ENCODE measurements at regions not wholly inside any gene's neighbourhood (a gene's known extent, or its start where the extent isn't known, plus 50 kb on each side); places are given as distances from the start of the nearest gene placed in this dataset.

DNA sequence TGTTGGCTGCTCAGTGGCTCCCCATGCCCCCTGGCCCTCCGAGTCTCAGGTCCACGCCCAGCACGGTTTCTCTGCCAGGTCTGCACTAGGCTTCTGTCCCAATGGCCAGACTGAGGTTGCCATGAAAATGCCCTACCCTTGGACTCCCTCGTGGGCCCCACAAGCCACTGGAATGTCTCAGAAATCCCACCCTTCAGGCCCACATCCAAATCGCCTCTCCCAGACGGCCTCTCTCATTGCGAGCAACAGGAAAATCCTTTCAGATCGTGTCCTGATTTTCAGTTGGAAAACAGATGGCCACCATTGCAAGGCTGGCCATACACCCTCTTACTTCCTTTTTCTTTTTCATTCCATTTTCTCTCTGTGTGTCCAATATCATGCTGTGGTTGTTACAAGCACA lies 77.3 kb downstream of the IRF2BPL start:
- no peak for ATAC-seq
- no peak for DNase-seq (ENCODE audit: missing footprints)
- intact Hi-C loops (cut with DNase I): no loop called here

DNA sequence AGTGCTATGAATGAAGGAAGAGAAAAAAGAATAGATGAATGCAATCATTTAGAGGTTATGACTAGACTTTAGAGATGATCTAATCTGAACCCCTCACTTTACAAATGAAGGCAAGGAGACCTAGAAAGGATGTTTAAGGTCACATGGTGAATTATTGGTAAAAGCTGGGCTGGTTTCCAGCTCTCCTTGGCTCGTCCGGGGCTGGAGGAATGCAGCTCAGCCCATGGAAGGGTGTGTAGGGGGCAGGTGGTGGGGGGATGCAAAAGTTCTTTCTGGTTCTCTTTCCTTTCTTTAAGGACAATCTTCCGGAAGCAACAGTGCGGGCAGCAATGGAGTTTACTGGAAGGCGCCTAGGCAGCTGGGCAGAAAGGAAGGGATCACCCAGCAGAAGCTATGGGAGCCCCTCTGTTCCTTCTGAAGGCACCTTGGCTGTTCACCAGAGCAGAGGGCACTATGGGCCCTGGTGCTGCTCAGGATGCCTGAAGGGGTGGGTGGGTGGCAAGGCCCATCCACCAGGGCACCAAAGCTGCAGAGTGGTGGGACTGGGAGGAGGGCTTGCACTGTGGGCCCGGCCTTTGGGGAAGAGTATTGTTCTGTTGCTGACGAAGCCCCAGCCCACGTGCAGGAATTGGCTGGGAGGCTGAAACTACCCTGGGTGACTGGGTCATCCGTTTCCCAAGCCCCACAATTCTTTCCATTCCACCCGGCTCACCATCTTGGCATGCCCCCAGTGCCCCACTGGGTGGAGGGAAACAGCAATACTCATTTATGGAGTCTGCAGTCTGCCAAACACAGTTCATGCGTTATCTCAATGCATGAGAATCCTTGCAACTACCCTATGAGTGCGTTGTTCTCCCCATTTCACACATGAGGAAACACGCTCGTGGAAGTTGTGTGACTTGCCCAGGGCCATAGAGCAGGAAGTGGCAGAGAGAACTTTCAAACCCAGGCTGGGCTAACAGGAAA lies 78.2 kb downstream of the IRF2BPL start:
- intact Hi-C loops (cut with DNase I): no loop called here
- ATAC-seq (no peak), DNase-seq (ENCODE audit: missing footprints) (no peak)

DNA sequence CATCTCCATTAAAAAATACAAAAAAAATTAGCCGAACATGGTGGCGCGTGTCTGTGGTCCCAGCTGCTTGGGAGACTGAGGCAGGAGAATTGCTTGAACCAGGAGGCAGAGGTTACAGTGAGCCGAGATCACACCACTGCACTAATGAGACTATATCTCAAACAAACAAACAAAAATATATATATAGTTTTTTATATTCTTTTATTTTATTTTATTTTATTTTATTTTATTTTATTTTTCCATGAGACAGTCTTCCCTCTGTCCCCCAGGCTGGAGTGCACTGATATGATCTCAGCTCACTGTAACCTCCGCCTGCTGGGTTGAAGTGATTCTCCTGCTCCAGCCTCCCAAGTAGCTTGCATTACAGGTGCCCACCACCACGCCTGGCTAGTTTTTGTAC lies 79.5 kb downstream of the IRF2BPL start:
- no peak for DNase-seq (ENCODE audit: missing footprints)
- intact Hi-C loops (cut with DNase I): no loop called here
- ATAC-seq: no peak

GRCh38 chr14:76948213-76948947 lies 80.1 kb downstream of the IRF2BPL start:
- intact Hi-C loops (cut with DNase I): no loop called here
- ATAC-seq: no peak
- no peak for DNase-seq (ENCODE audit: missing footprints)

GRCh38 chr14:76947838-76948184 lies 80.7 kb downstream of the IRF2BPL start:
- DNase-seq (ENCODE audit: missing footprints) (no peak), ATAC-seq (no peak)
- intact Hi-C loops (cut with DNase I): loop anchor here (2.0 kb wide), 1 partner anchor 35 kb away; no protein-coding TSS in a partner anchor

DNA sequence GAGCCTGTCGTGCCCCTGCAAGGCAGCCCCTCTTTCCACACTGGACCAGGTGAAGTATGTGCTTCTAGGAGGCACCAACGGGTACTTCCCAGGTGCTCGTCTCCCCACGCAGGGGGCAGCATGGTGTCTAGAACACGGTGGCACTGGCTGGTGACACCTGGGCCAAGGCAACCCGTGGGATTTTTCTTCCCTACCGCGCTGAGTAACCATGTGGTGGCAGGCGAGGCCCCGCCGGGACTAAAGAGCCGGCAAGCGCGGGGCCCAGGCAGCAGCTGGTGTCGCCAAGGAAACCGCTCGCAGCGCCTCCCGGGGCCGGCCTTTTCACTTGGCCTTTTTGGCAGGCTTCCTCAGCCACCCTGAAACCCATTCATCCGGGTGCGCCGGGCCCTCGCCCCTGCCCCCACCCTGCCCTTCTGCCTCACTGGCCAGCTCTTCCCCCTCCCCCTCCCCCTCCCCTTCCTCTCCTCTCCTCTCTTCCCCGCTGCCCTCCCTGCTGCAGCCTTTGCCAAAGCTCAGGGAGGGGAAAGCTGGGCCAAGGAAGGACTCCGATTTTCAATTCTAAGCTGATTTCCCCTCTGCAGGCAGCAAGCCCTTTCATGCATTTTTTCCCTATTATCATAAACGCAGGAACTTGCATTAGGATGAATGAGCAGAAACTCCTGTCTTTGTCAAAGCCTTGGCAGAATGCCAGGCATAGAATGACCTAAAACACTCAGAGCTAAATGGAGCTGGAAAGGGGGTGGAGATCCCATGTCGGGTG lies 81.2 kb downstream of the IRF2BPL start:
- ATAC-seq (peak; percentile 94), DNase-seq (ENCODE audit: missing footprints) (peak; percentile 94)
- intact Hi-C loops (cut with DNase I): loop anchor here (2.0 kb wide), 1 partner anchor 34 kb away; no protein-coding TSS in a partner anchor

DNA sequence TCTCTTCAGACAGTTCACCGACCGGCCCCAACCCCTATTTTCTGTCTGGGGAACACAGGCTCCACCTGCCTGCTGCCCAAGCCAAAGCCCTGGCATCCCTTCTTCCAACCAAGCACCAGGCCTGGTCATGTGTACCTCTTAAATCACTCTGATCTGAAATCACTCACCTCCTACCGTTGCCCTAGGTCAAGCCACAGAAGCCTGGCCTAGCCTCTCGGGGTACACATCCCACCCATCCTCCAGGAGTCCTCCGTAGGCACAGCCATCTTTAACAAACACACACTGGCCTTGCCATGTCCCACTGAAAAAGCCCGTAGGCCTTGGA lies 81.8 kb downstream of the IRF2BPL start:
- ATAC-seq (peak; percentile 3), DNase-seq (ENCODE audit: missing footprints) (no peak)
- intact Hi-C loops (cut with DNase I): loop anchor here (2.0 kb wide), 1 partner anchor 34 kb away; no protein-coding TSS in a partner anchor

DNA sequence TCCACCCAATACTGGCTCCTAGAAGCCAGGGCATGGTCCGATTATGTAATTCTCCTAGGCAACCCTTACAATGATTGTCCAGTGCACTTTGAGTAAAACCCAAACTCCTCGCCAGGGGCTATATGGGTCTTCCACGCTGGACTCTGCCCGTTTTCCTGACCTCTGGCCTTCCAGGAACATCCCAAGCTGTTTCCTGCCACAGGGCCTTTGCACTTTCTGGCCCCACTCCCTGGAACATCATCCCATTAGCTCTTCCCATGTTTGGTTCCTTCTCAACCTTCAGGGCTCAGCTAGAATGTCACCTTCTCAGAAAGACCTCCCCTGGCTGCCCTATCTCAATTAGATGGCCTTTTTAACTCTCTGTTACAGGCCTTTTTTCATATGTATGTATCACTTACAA lies 85.4 kb downstream of the IRF2BPL start:
- DNase-seq (ENCODE audit: missing footprints): no peak
- no peak for ATAC-seq
- intact Hi-C loops (cut with DNase I): no loop called here

DNA sequence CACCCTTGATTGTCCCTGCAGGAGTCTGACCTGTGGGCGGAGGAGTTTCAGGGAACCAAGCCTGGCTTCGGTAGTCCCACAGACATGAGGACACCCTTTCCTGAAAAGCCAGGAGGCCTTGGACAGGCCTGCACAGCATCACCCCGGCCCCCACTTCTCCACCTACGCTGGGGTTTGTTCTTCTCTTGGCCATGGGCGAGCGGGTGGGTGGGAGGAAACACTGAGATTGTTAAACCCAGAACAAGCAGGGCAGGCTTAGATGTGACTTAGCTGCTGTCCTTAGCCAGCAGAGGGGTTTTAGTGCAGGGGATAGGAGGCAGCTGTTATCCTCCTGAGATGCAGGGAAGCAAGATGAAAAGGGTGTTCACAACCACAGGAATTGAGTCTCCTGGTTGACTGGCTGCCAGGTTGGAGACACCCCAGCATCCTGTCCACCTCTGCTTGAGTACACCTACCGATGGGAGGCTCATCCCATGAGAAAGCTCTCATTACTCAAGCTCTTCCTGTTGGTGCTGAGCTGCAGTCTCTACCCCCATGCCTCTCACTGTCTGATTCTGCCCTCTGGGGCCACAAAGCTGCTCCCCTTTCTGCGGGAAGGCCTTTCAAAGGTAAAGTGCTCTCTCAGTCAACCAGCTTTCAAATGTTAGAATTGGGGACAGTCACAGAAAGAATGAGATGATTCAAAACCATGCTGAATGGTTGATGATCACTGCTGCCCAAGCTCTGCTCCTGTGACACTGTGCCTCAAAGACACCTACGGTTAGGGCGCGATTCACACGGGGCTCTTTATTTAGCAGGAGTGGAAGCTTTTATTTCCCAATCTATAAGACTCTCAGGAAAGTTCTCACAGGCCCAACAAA lies 86.3 kb downstream of the IRF2BPL start:
- intact Hi-C loops (cut with DNase I): no loop called here
- DNase-seq (ENCODE audit: missing footprints): no peak
- no peak for ATAC-seq

- DNase-seq (ENCODE audit: missing footprints) (no peak), ATAC-seq (no peak)
- intact Hi-C loops (cut with DNase I): no loop called here
Observed at GRCh38 chr14:76941544-76941943, 87.0 kb downstream of the IRF2BPL start.

DNA sequence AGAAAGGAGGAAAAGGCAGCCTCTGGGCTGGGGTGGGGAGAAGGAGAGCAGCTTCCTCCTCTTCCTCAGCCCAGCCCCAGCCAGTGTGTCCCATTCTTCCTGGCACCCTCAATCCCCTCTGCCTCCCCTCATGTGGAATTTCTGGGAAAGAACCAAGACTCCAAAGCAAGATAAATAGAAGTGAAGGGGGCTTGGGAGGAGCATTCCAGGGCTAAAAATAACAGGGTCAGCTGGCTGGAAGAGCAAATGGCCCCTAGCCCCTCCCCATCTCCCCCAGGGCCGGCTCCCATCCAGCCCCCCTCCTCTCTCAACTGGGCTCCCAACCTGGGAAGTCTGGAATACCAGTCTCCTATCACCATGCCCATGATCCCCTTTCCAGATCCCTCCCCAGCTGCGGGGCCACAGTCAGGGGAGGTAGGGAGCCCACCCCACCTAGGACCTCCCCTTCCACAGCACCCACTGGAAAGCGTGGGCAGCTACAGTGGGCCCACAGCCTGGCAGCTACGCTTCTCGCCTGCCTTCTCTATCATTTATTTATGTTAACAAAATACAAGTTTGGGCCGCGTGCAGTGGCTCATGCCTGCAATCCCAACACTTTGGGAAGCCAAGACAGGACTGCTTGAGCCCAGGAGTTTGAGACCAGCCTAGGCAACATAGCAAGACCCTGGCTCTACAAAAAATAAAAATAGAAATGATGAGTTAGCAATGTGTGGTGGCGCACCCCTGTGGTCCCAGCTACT lies 88.3 kb downstream of the IRF2BPL start:
- intact Hi-C loops (cut with DNase I): no loop called here
- DNase-seq (ENCODE audit: missing footprints) (no peak), ATAC-seq (no peak)

GRCh38 chr14:76939015-76939742 lies 89.3 kb downstream of the IRF2BPL start:
- DNase-seq (ENCODE audit: missing footprints) (no peak), ATAC-seq (no peak)
- intact Hi-C loops (cut with DNase I): no loop called here

GRCh38 chr14:76938092-76938500 lies 90.4 kb downstream of the IRF2BPL start:
- intact Hi-C loops (cut with DNase I): no loop called here
- DNase-seq (ENCODE audit: missing footprints) (no peak), ATAC-seq (peak; percentile 24)

DNA sequence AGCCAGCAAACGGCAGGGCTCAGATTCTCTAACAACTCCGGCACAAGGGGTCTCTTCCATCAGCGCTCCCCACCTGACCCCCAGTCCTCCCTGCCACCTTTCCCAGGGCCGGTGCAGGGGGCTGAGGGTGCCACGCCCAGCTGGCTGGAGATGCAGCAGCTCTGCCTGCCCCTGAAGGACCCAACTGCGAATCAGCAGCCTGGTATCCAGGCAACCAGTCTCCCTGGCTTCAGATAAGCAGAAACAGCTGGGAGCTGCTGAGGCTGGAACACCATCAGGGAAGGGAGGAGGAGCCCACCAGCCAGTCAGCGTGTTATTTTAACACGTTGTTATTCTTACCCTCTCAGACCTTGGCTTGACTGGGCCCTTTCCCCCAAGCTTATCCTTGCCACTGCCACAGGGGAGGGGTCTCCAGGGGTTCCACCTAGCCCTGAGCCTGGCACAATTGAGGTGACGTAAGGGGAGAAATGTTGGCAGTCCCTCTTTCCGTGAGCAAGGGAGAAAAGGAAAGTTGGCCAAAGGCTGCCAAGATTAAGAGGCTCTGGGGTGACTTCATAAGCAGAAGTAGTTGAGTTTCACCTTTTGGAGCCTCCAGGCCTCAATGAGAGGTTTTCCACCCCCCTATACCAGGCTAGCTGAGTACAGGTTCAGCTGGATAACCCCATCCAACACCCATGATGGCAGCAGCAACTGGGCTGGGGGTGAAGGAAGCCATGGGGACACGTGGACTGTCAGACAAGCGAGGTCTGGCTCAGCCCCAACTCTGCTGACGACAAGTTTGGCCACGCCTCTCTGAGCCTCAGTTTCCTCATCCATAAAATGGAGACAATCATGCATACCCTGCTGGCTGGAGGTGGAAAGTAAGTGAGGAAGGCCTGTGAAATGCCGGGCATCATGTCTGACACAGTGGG lies 91.1 kb downstream of the IRF2BPL start:
- peak; percentile 89 for ATAC-seq
- intact Hi-C loops (cut with DNase I): no loop called here
- DNase-seq (ENCODE audit: missing footprints): peak; percentile 79

DNA sequence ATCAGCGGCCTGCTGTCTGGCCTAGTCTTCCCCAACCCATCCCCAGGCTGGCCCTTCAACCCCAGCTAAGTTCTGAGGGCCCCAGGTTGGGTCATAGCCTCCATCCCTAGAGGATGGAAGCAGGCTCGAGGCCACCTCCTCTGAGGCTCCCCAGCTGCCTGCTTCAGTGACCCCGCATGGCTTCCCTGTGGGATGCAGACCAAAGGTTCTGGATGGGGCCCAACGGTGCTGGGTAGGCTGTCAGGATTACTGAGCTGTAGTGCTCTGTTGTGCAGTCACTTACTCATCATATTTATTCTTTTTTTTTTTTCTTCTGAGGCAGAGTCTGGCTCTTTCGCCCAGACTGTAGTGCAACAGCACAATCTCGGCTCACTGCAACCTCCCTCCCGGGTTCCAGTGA lies 92.0 kb downstream of the IRF2BPL start:
- ATAC-seq (peak; percentile 53), DNase-seq (ENCODE audit: missing footprints) (no peak)
- intact Hi-C loops (cut with DNase I): no loop called here

DNA sequence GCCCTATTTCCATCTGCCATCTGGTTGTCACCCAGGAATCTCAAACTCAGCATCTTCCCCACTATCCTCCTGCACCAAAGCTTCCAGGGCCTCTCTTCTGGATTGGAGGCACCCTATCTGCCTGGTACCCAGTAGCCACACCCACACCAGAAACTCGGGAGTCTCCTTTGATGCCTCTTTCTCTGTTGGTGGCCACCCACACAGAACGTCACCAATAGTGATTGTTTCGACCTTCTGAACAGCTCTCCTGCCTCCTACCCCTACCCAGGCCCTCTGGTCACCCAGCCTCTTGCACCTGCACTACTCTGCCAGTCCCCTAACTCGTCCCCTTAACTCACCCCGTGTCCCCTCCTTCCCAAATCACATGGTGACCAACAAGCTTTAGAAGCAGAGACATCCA lies 95.0 kb downstream of the IRF2BPL start:
- ATAC-seq (no peak), DNase-seq (ENCODE audit: missing footprints) (no peak)
- intact Hi-C loops (cut with DNase I): no loop called here
